ENCODE measurements at regions not wholly inside any gene's neighbourhood (a gene's known extent, or its start where the extent isn't known, plus 50 kb on each side); places are given as distances from the start of the nearest gene placed in this dataset.

GRCh38 chr3:189084620-189085019 lies 87.2 kb upstream of the TPRG1 start:
- Histone ChIP-seq H3K79me2 (ENCODE audit: low read length) (no peaks in the 10 kb centered on the region), H2AFZ (ENCODE audit: low read length) (no peak overlapping the region), H3F3A (ENCODE audit: insufficient read depth, low read length) (no peaks in the 10 kb centered on the region), H3K9me2 (replicated peaks; ENCODE audit: insufficient read depth, low read length) (no peaks in the 10 kb centered on the region), H3K4me3 (ENCODE audit: low read length) (no peak overlapping the region), H3K4me1 (ENCODE audit: low read length) (no peaks in the 10 kb centered on the region), H3K27me3 (replicated peaks; ENCODE audit: insufficient read depth, low read length) (no peaks in the 10 kb centered on the region), H3K9ac (ENCODE audit: low read length) (no peak overlapping the region), H3K36me3 (replicated peaks; ENCODE audit: insufficient read depth, low read length) (no peaks in the 10 kb centered on the region), H3K9me3 (replicated peaks; ENCODE audit: insufficient read depth, low read length) (no peaks in the 10 kb centered on the region), H3K27ac (ENCODE audit: low read length) (no peak overlapping the region), H4K20me1 (ENCODE audit: insufficient read depth, low read length) (no peaks in the 10 kb centered on the region), H3K4me2 (ENCODE audit: low read depth, low read length) (no peak overlapping the region)
- TF ChIP-seq EZH2 (optimal IDR thresholded peaks at IDR 0.05; ENCODE audit: low read depth, low read length), result no peak
- TF ChIP-seq EZH2phosphoT487 (IDR thresholded peaks at IDR 0.05; ENCODE audit: low read length), result no peak
- TF ChIP-seq CTCF (IDR thresholded peaks at IDR 0.05; ENCODE audit: low read length), result no peak
- DNase-seq, result no peak

GRCh38 chr3:189092547-189092946 lies 79.2 kb upstream of the TPRG1 start:
- Histone ChIP-seq H3F3A (ENCODE audit: insufficient read depth, low read length) (no peaks in the 10 kb centered on the region), H3K27me3 (replicated peaks; ENCODE audit: insufficient read depth, low read length) (no peaks in the 10 kb centered on the region), H4K20me1 (ENCODE audit: insufficient read depth, low read length) (no peaks in the 10 kb centered on the region), H3K9ac (ENCODE audit: low read length) (no peak overlapping the region), H3K4me3 (ENCODE audit: low read length) (no peak overlapping the region), H3K36me3 (replicated peaks; ENCODE audit: insufficient read depth, low read length) (no peaks in the 10 kb centered on the region), H3K27ac (ENCODE audit: low read length) (no peak overlapping the region), H3K9me2 (replicated peaks; ENCODE audit: insufficient read depth, low read length) (no peaks in the 10 kb centered on the region), H2AFZ (ENCODE audit: low read length) (no peak overlapping the region), H3K4me1 (ENCODE audit: low read length) (no peaks in the 10 kb centered on the region), H3K9me3 (replicated peaks; ENCODE audit: insufficient read depth, low read length) (no peaks in the 10 kb centered on the region), H3K4me2 (ENCODE audit: low read depth, low read length) (no peak overlapping the region), H3K79me2 (ENCODE audit: low read length) (no peaks in the 10 kb centered on the region)
- TF ChIP-seq EZH2 (optimal IDR thresholded peaks at IDR 0.05; ENCODE audit: low read depth, low read length), result no peak
- no peak for TF ChIP-seq CTCF (IDR thresholded peaks at IDR 0.05; ENCODE audit: low read length)
- no peak for TF ChIP-seq EZH2phosphoT487 (IDR thresholded peaks at IDR 0.05; ENCODE audit: low read length)
- DNase-seq, result no peak

GRCh38 chr3:189094539-189094938 lies 77.2 kb upstream of the TPRG1 start:
- Histone ChIP-seq H3K9me3 (replicated peaks; ENCODE audit: insufficient read depth, low read length) (no peaks in the 10 kb centered on the region), H3K79me2 (ENCODE audit: low read length) (no peaks in the 10 kb centered on the region), H4K20me1 (ENCODE audit: insufficient read depth, low read length) (no peaks in the 10 kb centered on the region), H3K4me1 (ENCODE audit: low read length) (no peaks in the 10 kb centered on the region), H2AFZ (ENCODE audit: low read length) (no peak overlapping the region), H3K4me2 (ENCODE audit: low read depth, low read length) (no peak overlapping the region), H3K9ac (ENCODE audit: low read length) (no peak overlapping the region), H3K36me3 (replicated peaks; ENCODE audit: insufficient read depth, low read length) (no peaks in the 10 kb centered on the region), H3K9me2 (replicated peaks; ENCODE audit: insufficient read depth, low read length) (no peaks in the 10 kb centered on the region), H3F3A (ENCODE audit: insufficient read depth, low read length) (no peaks in the 10 kb centered on the region), H3K4me3 (ENCODE audit: low read length) (no peak overlapping the region), H3K27me3 (replicated peaks; ENCODE audit: insufficient read depth, low read length) (no peaks in the 10 kb centered on the region), H3K27ac (ENCODE audit: low read length) (no peak overlapping the region)
- no peak for TF ChIP-seq EZH2 (optimal IDR thresholded peaks at IDR 0.05; ENCODE audit: low read depth, low read length)
- TF ChIP-seq EZH2phosphoT487 (IDR thresholded peaks at IDR 0.05; ENCODE audit: low read length), result no peak
- TF ChIP-seq CTCF (IDR thresholded peaks at IDR 0.05; ENCODE audit: low read length), result no peak
- DNase-seq, result no peak
